Keratinocyte (primary cell): ENCODE measurements at regions not wholly inside any gene's neighbourhood (a gene's known extent, or its start where the extent isn't known, plus 50 kb on each side); places are given as distances from the start of the nearest gene placed in this dataset.

Source experiments
- DNase-seq: peaks from one replicate; pipeline ENCODE4 v3.0.0-alpha.2; 2011; ENCODE audit warnings: low read depth, missing footprints, low spot score
- FAIRE-seq: peaks from 2 replicates; lab custom pipeline; 2011; peaks lifted over from hg19 to GRCh38; lab: Jason Lieb, UNC
- H2AFZ ChIP-seq: 2 replicates; pipeline ENCODE4 v1.6.0; 2012; ENCODE audit warnings: low read length, control low read depth, inconsistent platforms; ENCODE audit not compliant: control insufficient read depth
- H3K27ac ChIP-seq: 2 replicates; pipeline ENCODE4 v1.5.1; 2011; ENCODE audit warnings: low read length; ENCODE audit not compliant: control insufficient read depth, insufficient read depth
- H3K27me3 ChIP-seq: 3 replicates; pipeline ENCODE4 v1.6.0; 2011; ENCODE audit warnings: low read length; ENCODE audit not compliant: control insufficient read depth, insufficient read depth; ENCODE audit errors: extremely low read depth
- H3K36me3 ChIP-seq, 2 experiments: 2 replicates in 1 of 2; 3 replicates in 1 of 2; pipeline ENCODE4 v1.5.1; 2011; ENCODE audit warnings: low read length in 2 of 2, mild to moderate bottlenecking in 1 of 2; ENCODE audit not compliant: control insufficient read depth in 2 of 2, insufficient read depth in 2 of 2; ENCODE audit errors: extremely low read depth in 1 of 2
- H3K4me1 ChIP-seq: 3 replicates; pipeline ENCODE4 v1.5.1; 2011; ENCODE audit warnings: low read length; ENCODE audit not compliant: control insufficient read depth, insufficient read depth; ENCODE audit errors: extremely low read depth
- H3K4me2 ChIP-seq: 3 replicates; pipeline ENCODE4 v1.6.0; 2011; ENCODE audit warnings: low read depth, low read length; ENCODE audit not compliant: control insufficient read depth, insufficient read depth; ENCODE audit errors: extremely low read depth
- H3K4me3 ChIP-seq, 3 experiments: fragments of 200-600 bp in 1 of 3; sonication (generic) in 1 of 3; 2 replicates in 2 of 3; 3 replicates in 1 of 3; pipeline ENCODE4 v1.5.1; 2011 to 2016; ENCODE audit warnings: low read length in 3 of 3, mild to moderate bottlenecking in 3 of 3, control low read depth in 2 of 3, inconsistent platforms in 1 of 3, low read depth in 1 of 3, mixed read lengths in 1 of 3, mixed run types in 1 of 3, moderate library complexity in 1 of 3; ENCODE audit not compliant: control insufficient read depth in 2 of 3, insufficient read depth in 2 of 3; ENCODE audit errors: extremely low read depth in 1 of 3
- H3K79me2 ChIP-seq: 2 replicates; pipeline ENCODE4 v1.6.0; 2012; ENCODE audit warnings: low read length; ENCODE audit not compliant: control insufficient read depth, insufficient read depth
- H3K9ac ChIP-seq: 3 replicates; pipeline ENCODE4 v1.6.0; 2011; ENCODE audit warnings: low read length; ENCODE audit not compliant: control insufficient read depth, insufficient read depth; ENCODE audit errors: extremely low read depth
- H3K9me1 ChIP-seq: 3 replicates; pipeline ENCODE4 v1.6.0; 2011; ENCODE audit warnings: low read length; ENCODE audit not compliant: control insufficient read depth, insufficient read depth; ENCODE audit errors: extremely low read depth
- H3K9me3 ChIP-seq: 2 replicates; pipeline ENCODE4 v1.5.1; 2012; ENCODE audit warnings: low read depth, low read length; ENCODE audit not compliant: control insufficient read depth
- H4K20me1 ChIP-seq: 3 replicates; pipeline ENCODE4 v1.6.0; 2011; ENCODE audit warnings: low read length; ENCODE audit not compliant: control insufficient read depth, insufficient read depth; ENCODE audit errors: extremely low read depth
- CTCF ChIP-seq, 3 experiments: IDR thresholded peaks in 1 of 3; conservative IDR thresholded peaks in 1 of 3; optimal IDR thresholded peaks in 1 of 3; 2 replicates in 2 of 3; 3 replicates in 1 of 3; pipeline versions ENCODE3 to v1.5.1; 2011; ENCODE audit warnings: low read length in 3 of 3, mild to moderate bottlenecking in 3 of 3, moderate library complexity in 2 of 3, control low read depth in 1 of 3, inconsistent platforms in 1 of 3; ENCODE audit not compliant: insufficient read depth in 2 of 3; ENCODE audit errors: extremely low read depth in 1 of 3
- EZH2 ChIP-seq: IDR thresholded peaks from one replicate; pipeline ENCODE4 v1.6.1; 2012; ENCODE audit warnings: inconsistent platforms, mild to moderate bottlenecking, low read length, moderate library complexity
- dilution Hi-C: fragments of 300-500 bp; cut with MboI; formaldehyde crosslinking; loops from one replicate; pipeline ENCODE4 v1.7.0; 2020; ENCODE audit warnings: low sequenced_read_pairs; ENCODE audit not compliant: extremely low pct_ligation_motif_present

- DNase-seq (no peak), FAIRE-seq (no peak)
- no peak overlapping the region for H3K4me2 ChIP-seq
- H3K9me3 ChIP-seq = no peaks in the 10 kb centered on the region
- no peak overlapping the region for H2AFZ ChIP-seq
- H3K9ac ChIP-seq = no peak overlapping the region
- H3K27me3 ChIP-seq = no peaks in the 10 kb centered on the region
- TF ChIP-seq EZH2 = no peak
- TF ChIP-seq CTCF (optimal IDR thresholded peaks at IDR 0.05 in 1 of 3, IDR thresholded peaks at IDR 0.05 in 1 of 3, conservative IDR thresholded peaks at IDR 0.05 in 1 of 3; ENCODE audit: extremely low read depth in 1 of 3, insufficient read depth in 2 of 3, low read length in 3 of 3) = no peak
- H3K36me3 ChIP-seq = no peaks in the 10 kb centered on the region
- H3K4me3 ChIP-seq = no peak overlapping the region
- dilution Hi-C loops = no loop called here
- no peaks in the 10 kb centered on the region for H3K4me1 ChIP-seq
- H4K20me1 ChIP-seq = no peaks in the 10 kb centered on the region
- no peaks in the 10 kb centered on the region for H3K9me1 ChIP-seq
- H3K79me2 ChIP-seq = no peaks in the 10 kb centered on the region
- no peak overlapping the region for H3K27ac ChIP-seq
Observed at GRCh38 chr12:5251092-5251491, 180.8 kb upstream of the NTF3 start.

- Histone ChIP-seq H2AFZ (no peak overlapping the region), H3K79me2 (no peaks in the 10 kb centered on the region), H3K36me3 (no peaks in the 10 kb centered on the region), H3K4me3 (no peak overlapping the region), H3K4me1 (no peaks in the 10 kb centered on the region), H3K27me3 (no peaks in the 10 kb centered on the region), H3K9ac (no peak overlapping the region), H3K4me2 (no peak overlapping the region), H4K20me1 (no peaks in the 10 kb centered on the region), H3K9me3 (no peaks in the 10 kb centered on the region), H3K9me1 (no peaks in the 10 kb centered on the region), H3K27ac (no peak overlapping the region)
- no peak for TF ChIP-seq CTCF (optimal IDR thresholded peaks at IDR 0.05 in 1 of 3, IDR thresholded peaks at IDR 0.05 in 1 of 3, conservative IDR thresholded peaks at IDR 0.05 in 1 of 3; ENCODE audit: extremely low read depth in 1 of 3, insufficient read depth in 2 of 3, low read length in 3 of 3)
- TF ChIP-seq EZH2 = no peak
- DNase-seq (no peak), FAIRE-seq (no peak)
- dilution Hi-C loops = no loop called here
Observed at GRCh38 chr12:5251786-5252185, 180.1 kb upstream of the NTF3 start.
